H1 (cell line): ENCODE measurements at regions not wholly inside any gene's neighbourhood (a gene's known extent, or its start where the extent isn't known, plus 50 kb on each side); places are given as distances from the start of the nearest gene placed in this dataset.

Experiments used
- CTCF ChIA-PET: fragments of 300-600 bp; sonication (Branson Sonifier 250); formaldehyde crosslinking; loops from one replicate; lab custom pipeline; 2021; ENCODE audit not compliant: partially characterized antibody; lab: Charles Lee
- POLR2A ChIA-PET: fragments of 300-600 bp; sonication (Branson Sonifier 250); formaldehyde crosslinking; loops from one replicate; lab custom pipeline; 2021; ENCODE audit warnings: inconsistent platforms; ENCODE audit not compliant: partially characterized antibody; lab: Charles Lee
- DNase-seq, 2 experiments: peaks; one replicate each; pipeline versions ENCODE4 v3.0.0 to v3.0.0-alpha.2; 2010 to 2022; ENCODE audit warnings: low spot score in 2 of 2, low read depth in 1 of 2, mixed read lengths in 1 of 2
- FAIRE-seq: peaks from 2 replicates; lab custom pipeline; 2011; peaks lifted over from hg19 to GRCh38; lab: Jason Lieb, UNC
- H2AFZ ChIP-seq: 2 replicates; pipeline ENCODE4 v1.8.1; 2012; ENCODE audit warnings: low read length, inconsistent platforms
- H2AK5ac ChIP-seq: 2 replicates; pipeline ENCODE4 v1.6.1; 2013; ENCODE audit warnings: low read depth, low read length
- H2BK120ac ChIP-seq: replicated peaks from 2 replicates; pipeline ENCODE3; 2013; ENCODE audit warnings: low read depth, low read length, inconsistent platforms
- H2BK12ac ChIP-seq: 2 replicates; pipeline ENCODE4 v1.6.1; 2013; ENCODE audit warnings: low read depth, low read length
- H2BK15ac ChIP-seq: 2 replicates; pipeline ENCODE4 v1.6.1; 2013; ENCODE audit warnings: low read length
- H2BK20ac ChIP-seq: 2 replicates; pipeline ENCODE4 v1.6.1; 2013; ENCODE audit warnings: low read length
- H2BK5ac ChIP-seq: 2 replicates; pipeline ENCODE4 v1.6.1; 2013; ENCODE audit warnings: low read depth, low read length
- H3K14ac ChIP-seq: 2 replicates; pipeline ENCODE4 v1.6.1; 2013; ENCODE audit warnings: inconsistent platforms; ENCODE audit not compliant: insufficient read length
- H3K18ac ChIP-seq: 2 replicates; pipeline ENCODE4 v1.6.1; 2013; ENCODE audit warnings: low read length; ENCODE audit errors: extremely low read depth
- H3K23ac ChIP-seq: 2 replicates; pipeline ENCODE4 v1.6.1; 2013; ENCODE audit warnings: inconsistent platforms; ENCODE audit not compliant: insufficient read length
- H3K23me2 ChIP-seq: 2 replicates; pipeline ENCODE4 v1.6.1; 2013; ENCODE audit warnings: low read depth, low read length
- H3K27ac ChIP-seq: 2 replicates; pipeline ENCODE4 v1.6.1; 2011; ENCODE audit warnings: low read depth, low read length, inconsistent platforms
- H3K27me3 ChIP-seq, 4 experiments: replicated peaks in 1 of 4; 1 replicate in 1 of 4; 2 replicates in 3 of 4; pipeline versions ENCODE4 v1.6.1 to v1.8.1; 2011 to 2013; ENCODE audit warnings: low read length in 3 of 4, mild to moderate bottlenecking in 3 of 4, inconsistent platforms in 2 of 4, mixed read lengths in 2 of 4, moderate library complexity in 1 of 4; ENCODE audit not compliant: control insufficient read depth in 3 of 4, insufficient read depth in 3 of 4; ENCODE audit errors: extremely low read depth in 1 of 4
- H3K36me3 ChIP-seq, 4 experiments: 2 replicates each; pipeline versions ENCODE4 v1.6.1 to v1.8.1; 2011 to 2013; ENCODE audit warnings: mild to moderate bottlenecking in 4 of 4, low read length in 3 of 4, moderate library complexity in 2 of 4, control low read depth in 1 of 4, inconsistent platforms in 1 of 4; ENCODE audit not compliant: insufficient read depth in 4 of 4, control insufficient read depth in 2 of 4
- H3K4ac ChIP-seq: replicated peaks from 2 replicates; pipeline ENCODE3; 2013; ENCODE audit warnings: low read length, low read depth, mixed read lengths, inconsistent platforms; ENCODE audit not compliant: insufficient read length
- H3K4me1 ChIP-seq, 4 experiments: replicated peaks in 1 of 4; 1 replicate in 1 of 4; 2 replicates in 3 of 4; pipeline versions ENCODE4 v1.6.1 to v1.8.1; 2011 to 2013; ENCODE audit warnings: low read length in 3 of 4, inconsistent platforms in 2 of 4, mixed read lengths in 1 of 4; ENCODE audit not compliant: insufficient read depth in 4 of 4, control insufficient read depth in 3 of 4
- H3K4me2 ChIP-seq, 2 experiments: 2 replicates each; pipeline versions ENCODE4 v1.6.1 to v1.8.1; 2011 to 2013; ENCODE audit warnings: low read depth in 2 of 2, low read length in 2 of 2, control low read depth in 1 of 2, inconsistent platforms in 1 of 2, mild to moderate bottlenecking in 1 of 2; ENCODE audit not compliant: insufficient read depth in 1 of 2
- H3K4me3 ChIP-seq, 4 experiments: fragments of 200-600, 300-600 bp in 1 of 4; sonication (generic), shearing (Covaris generic), sonication (Bioruptor Twin) in 1 of 4; 2 replicates each; pipeline versions ENCODE4 v1.5.1 to v1.8.1; 2011 to 2016; ENCODE audit warnings: low read length in 4 of 4, low read depth in 3 of 4, control low read depth in 2 of 4, inconsistent platforms in 2 of 4, mild to moderate bottlenecking in 2 of 4, mixed read lengths in 1 of 4, moderate library complexity in 1 of 4; ENCODE audit not compliant: insufficient read depth in 2 of 4; ENCODE audit errors: extremely low read depth in 1 of 4
- H3K56ac ChIP-seq: replicated peaks from 2 replicates; pipeline ENCODE3; 2013; ENCODE audit warnings: low read depth, mild to moderate bottlenecking, mixed read lengths, low read length, inconsistent platforms; ENCODE audit not compliant: insufficient read length
- H3K79me1 ChIP-seq: 2 replicates; pipeline ENCODE4 v1.6.1; 2013; ENCODE audit warnings: low read depth, low read length, control low read depth
- H3K79me2 ChIP-seq, 2 experiments: 2 replicates each; pipeline versions ENCODE4 v1.6.1 to v1.8.1; 2012 to 2013; ENCODE audit warnings: low read length in 2 of 2, mild to moderate bottlenecking in 2 of 2, inconsistent platforms in 1 of 2; ENCODE audit not compliant: insufficient read depth in 2 of 2, control insufficient read depth in 1 of 2
- H3K9ac ChIP-seq, 4 experiments: replicated peaks in 1 of 4; 1 replicate in 1 of 4; 2 replicates in 3 of 4; pipeline versions ENCODE4 v1.6.1 to v1.8.1; 2011 to 2013; ENCODE audit warnings: low read depth in 3 of 4, low read length in 3 of 4, control low read depth in 2 of 4, mild to moderate bottlenecking in 2 of 4, moderate library complexity in 2 of 4, inconsistent platforms in 1 of 4; ENCODE audit errors: extremely low read depth in 1 of 4
- H3K9me3 ChIP-seq, 2 experiments: 2 replicates each; pipeline versions ENCODE4 v1.6.1 to v1.8.1; 2012 to 2013; ENCODE audit warnings: mild to moderate bottlenecking in 2 of 2, moderate library complexity in 2 of 2, control low read depth in 1 of 2, inconsistent platforms in 1 of 2, low read depth in 1 of 2, low read length in 1 of 2, mixed read lengths in 1 of 2; ENCODE audit not compliant: insufficient read depth in 2 of 2
- H4K20me1 ChIP-seq, 2 experiments: replicated peaks in 1 of 2; 2 replicates each; pipeline versions ENCODE3 to v1.8.1; 2011 to 2013; ENCODE audit warnings: inconsistent platforms in 2 of 2, low read length in 2 of 2, mild to moderate bottlenecking in 1 of 2; ENCODE audit not compliant: insufficient read depth in 2 of 2, control insufficient read depth in 1 of 2
- H4K5ac ChIP-seq: 2 replicates; pipeline ENCODE4 v1.6.1; 2013; ENCODE audit warnings: low read length, low read depth, mixed read lengths, inconsistent platforms; ENCODE audit not compliant: insufficient read length
- H4K8ac ChIP-seq: 2 replicates; pipeline ENCODE4 v1.8.0; 2013; ENCODE audit warnings: mild to moderate bottlenecking, moderate library complexity, low read length, inconsistent platforms; ENCODE audit not compliant: insufficient read depth; ENCODE audit errors: extremely low read depth
- H4K91ac ChIP-seq: replicated peaks from 2 replicates; pipeline ENCODE3; 2013; ENCODE audit warnings: low read length, mixed read lengths, inconsistent platforms; ENCODE audit not compliant: insufficient read length
- ASH2L ChIP-seq: fragments of 200-600, 300-600 bp; sonication (generic); IDR thresholded peaks from one replicate; pipeline ENCODE4 v1.7.1; 2017; ENCODE audit warnings: low read length
- HDAC6 ChIP-seq: IDR thresholded peaks from one replicate; pipeline ENCODE4 v1.7.1; 2012; ENCODE audit warnings: low read depth, mild to moderate bottlenecking, inconsistent platforms, low read length, moderate library complexity
- TBP ChIP-seq: IDR thresholded peaks from 2 replicates; pipeline ENCODE4 v1.6.1; 2011; ENCODE audit warnings: low read depth, low read length, improper control_type of control experiment
- WGBS, 2 experiments: shearing (Covaris generic) in 1 of 2; methylation state at CpG; one replicate each; pipeline versions ENCODE4 v1.1.6 to v1.1.7; 2013 to 2015; ENCODE audit warnings: low lambda C conversion rate in 2 of 2, mixed read lengths in 2 of 2, inconsistent platforms in 1 of 2, low coverage in 1 of 2, missing lambda C conversion rate in 1 of 2; ENCODE audit not compliant: insufficient replicate concordance in 2 of 2, insufficient coverage in 1 of 2, insufficient read length in 1 of 2; ENCODE audit errors: extremely low coverage in 1 of 2, missing lambda C conversion rate in 1 of 2; 5-methylcytosine and 5-hydroxymethylcytosine counted together
- TF ChIP-seq, protein P1 (sequence below): IDR thresholded peaks from 2 replicates; pipeline ENCODE4 v1.6.1; 2012; ENCODE audit warnings: inconsistent platforms

- Histone ChIP-seq H4K20me1 (no peaks in the 10 kb centered on the region), H2AFZ (no peak overlapping the region), H3K36me3 (no peaks in the 10 kb centered on the region), H4K5ac (no peak overlapping the region), H3K9ac (no peak overlapping the region), H3K4me3 (no peak overlapping the region), H3K14ac (no peak overlapping the region), H3K56ac (no peak overlapping the region), H3K27me3 (no peaks in the 10 kb centered on the region), H3K18ac (no peak overlapping the region), H4K91ac (no peak overlapping the region), H3K4me1 (no peaks in the 10 kb centered on the region), H3K23me2 (no peaks in the 10 kb centered on the region), H3K4me2 (no peak overlapping the region), H2AK5ac (no peak overlapping the region), H2BK15ac (no peak overlapping the region), H3K9me3 (no peaks in the 10 kb centered on the region), H2BK120ac (no peak overlapping the region), H3K79me1 (no peaks in the 10 kb centered on the region), H3K27ac (no peak overlapping the region), H2BK5ac (no peak overlapping the region), H4K8ac (no peak overlapping the region), H3K23ac (no peak overlapping the region), H3K4ac (no peak overlapping the region), H2BK12ac (no peak overlapping the region), H3K79me2 (no peaks in the 10 kb centered on the region), H2BK20ac (no peak overlapping the region)
- DNase-seq (no peak), FAIRE-seq (no peak)
- CTCF ChIA-PET = interaction anchor here (1.5 kb wide), 1 partner anchor 9 kb away, joined by 3 read pairs; no protein-coding TSS in a partner anchor
- TF ChIP-seq ASH2L (no peak), HDAC6 (no peak), TBP (no peak)
- TF ChIP-seq, protein P1, sequence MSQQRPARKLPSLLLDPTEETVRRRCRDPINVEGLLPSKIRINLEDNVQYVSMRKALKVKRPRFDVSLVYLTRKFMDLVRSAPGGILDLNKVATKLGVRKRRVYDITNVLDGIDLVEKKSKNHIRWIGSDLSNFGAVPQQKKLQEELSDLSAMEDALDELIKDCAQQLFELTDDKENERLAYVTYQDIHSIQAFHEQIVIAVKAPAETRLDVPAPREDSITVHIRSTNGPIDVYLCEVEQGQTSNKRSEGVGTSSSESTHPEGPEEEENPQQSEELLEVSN = no peak
- WGBS, 2 experiments = 77% methylated on average over 3 of the region's 3 CpGs; no CpG with 5 or more reads in 1 of the 2 experiments
- POLR2A ChIA-PET = no interaction called here
These were observed 211.9 kb upstream of the FAR2 start for GRCh38 chr12:28937196-28937595.
